ENCODE measurements at regions not wholly inside any gene's neighbourhood (a gene's known extent, or its start where the extent isn't known, plus 50 kb on each side); places are given as distances from the start of the nearest gene placed in this dataset.

GRCh38 chr3:31170932-31171670 lies 276.6 kb upstream of the GADL1 start:
- H3K4me3 ChIP-seq, result no peak overlapping the region
- no peaks in the 10 kb centered on the region for H3K36me3 ChIP-seq
- 54 to 74% methylated on average over 2 of the region's 2 CpGs for WGBS, 2 donors
- H3K4me1 ChIP-seq, result no peaks in the 10 kb centered on the region
- intact Hi-C loops (cut with DNase I), result no loop called here
- H3K27me3 ChIP-seq, result no peaks in the 10 kb centered on the region
- no peak for DNase-seq
- H3K9me3 ChIP-seq, result no peaks in the 10 kb centered on the region
- TF ChIP-seq CTCF (IDR thresholded peaks at IDR 0.05), result no peak
- no peak for TF ChIP-seq POLR2A (IDR thresholded peaks at IDR 0.05)
- H3K27ac ChIP-seq, result no peak overlapping the region

- Histone ChIP-seq H3K27ac (no peak overlapping the region), H3K9me3 (no peaks in the 10 kb centered on the region)
- 43 to 50% methylated on average over 4 of the region's 4 CpGs for WGBS, 2 donors
Measured at GRCh38 chr3:31172336-31172735, 277.9 kb upstream of the GADL1 start.

GRCh38 chr3:31173118-31173718 lies 278.8 kb upstream of the GADL1 start:
- H3K9me3 ChIP-seq, result no peaks in the 10 kb centered on the region
- no peak overlapping the region for H3K4me3 ChIP-seq
- DNase-seq, result no peak
- H3K27ac ChIP-seq, result no peak overlapping the region
- intact Hi-C loops (cut with DNase I), result no loop called here
- WGBS, 2 donors, result 85 to 86% methylated on average over 1 of the region's 1 CpG
- no peak for TF ChIP-seq POLR2A (IDR thresholded peaks at IDR 0.05)
- no peak for TF ChIP-seq CTCF (IDR thresholded peaks at IDR 0.05)
- no peaks in the 10 kb centered on the region for H3K27me3 ChIP-seq
- H3K36me3 ChIP-seq, result no peaks in the 10 kb centered on the region
- no peaks in the 10 kb centered on the region for H3K4me1 ChIP-seq

More at GRCh38 chr3:31172336-31172735, 277.9 kb upstream of the GADL1 start:
- intact Hi-C loops (cut with DNase I), result no loop called here
- Histone ChIP-seq H3K27me3 (no peaks in the 10 kb centered on the region), H3K4me3 (no peak overlapping the region), H3K36me3 (no peaks in the 10 kb centered on the region), H3K4me1 (no peaks in the 10 kb centered on the region)
- TF ChIP-seq POLR2A (IDR thresholded peaks at IDR 0.05), result no peak
- no peak for TF ChIP-seq CTCF (IDR thresholded peaks at IDR 0.05)
- DNase-seq, result no peak

- H3K27ac ChIP-seq, result no peak overlapping the region
- no peaks in the 10 kb centered on the region for H3K27me3 ChIP-seq
- H3K4me3 ChIP-seq, result no peak overlapping the region
- no peak for DNase-seq
- intact Hi-C loops (cut with DNase I), result no loop called here
- TF ChIP-seq CTCF (IDR thresholded peaks at IDR 0.05) (no peak), POLR2A (IDR thresholded peaks at IDR 0.05) (no peak)
- H3K9me3 ChIP-seq, result no peaks in the 10 kb centered on the region
- H3K36me3 ChIP-seq, result no peaks in the 10 kb centered on the region
- no peaks in the 10 kb centered on the region for H3K4me1 ChIP-seq
- WGBS, 2 donors, result 49 to 52% methylated on average over 3 of the region's 3 CpGs
Measured at GRCh38 chr3:31174079-31174478, 279.6 kb upstream of the GADL1 start.

GRCh38 chr3:31176045-31176444 lies 281.6 kb upstream of the GADL1 start:
- DNase-seq, result no peak
- WGBS, 2 donors, result 92 to 95% methylated on average over 3 of the region's 3 CpGs
- Histone ChIP-seq H3K4me3 (no peak overlapping the region), H3K36me3 (no peaks in the 10 kb centered on the region), H3K27ac (no peak overlapping the region), H3K27me3 (no peaks in the 10 kb centered on the region), H3K9me3 (no peaks in the 10 kb centered on the region), H3K4me1 (no peaks in the 10 kb centered on the region)
- no peak for TF ChIP-seq CTCF (IDR thresholded peaks at IDR 0.05)
- TF ChIP-seq POLR2A (IDR thresholded peaks at IDR 0.05), result no peak
- intact Hi-C loops (cut with DNase I), result no loop called here

Measured in esophagus squamous epithelium (tissue), 5 donors.